ENCODE measurements at regions not wholly inside any gene's neighbourhood (a gene's known extent, or its start where the extent isn't known, plus 50 kb on each side); places are given as distances from the start of the nearest gene placed in this dataset.
"Not testable (repeated sequence)": the region's sequence is repeated elsewhere in the genome, so short reads cannot be mapped to it uniquely, and the experiment has no call there.

GRCh38 chr21:6363591-6363990 lies 4157.8 kb upstream of the TPTE start:
- H3K27me3 ChIP-seq (ENCODE audit: insufficient read depth, poor library complexity, severe bottlenecking); H3K27ac ChIP-seq (ENCODE audit: poor library complexity, severe bottlenecking); H3K9me3 ChIP-seq (ENCODE audit: severe bottlenecking); ATAC-seq (ENCODE audit: low read depth); H3K36me3 ChIP-seq (ENCODE audit: low read depth); DNase-seq (ENCODE audit: low spot score); H3K4me1 ChIP-seq (ENCODE audit: insufficient read depth, poor library complexity, severe bottlenecking); H3K4me3 ChIP-seq (ENCODE audit: severe bottlenecking): not testable (repeated sequence)

GRCh38 chr21:6368824-6369223 lies 4152.6 kb upstream of the TPTE start:
- ATAC-seq (ENCODE audit: low read depth); DNase-seq (ENCODE audit: low spot score); H3K9me3 ChIP-seq (ENCODE audit: severe bottlenecking); H3K4me3 ChIP-seq (ENCODE audit: severe bottlenecking); H3K27ac ChIP-seq (ENCODE audit: poor library complexity, severe bottlenecking); H3K27me3 ChIP-seq (ENCODE audit: insufficient read depth, poor library complexity, severe bottlenecking); H3K36me3 ChIP-seq (ENCODE audit: low read depth); H3K4me1 ChIP-seq (ENCODE audit: insufficient read depth, poor library complexity, severe bottlenecking): not testable (repeated sequence)

- ATAC-seq (ENCODE audit: low read depth); H3K27me3 ChIP-seq (ENCODE audit: insufficient read depth, poor library complexity, severe bottlenecking); H3K36me3 ChIP-seq (ENCODE audit: low read depth); H3K4me3 ChIP-seq (ENCODE audit: severe bottlenecking); H3K9me3 ChIP-seq (ENCODE audit: severe bottlenecking); H3K4me1 ChIP-seq (ENCODE audit: insufficient read depth, poor library complexity, severe bottlenecking); H3K27ac ChIP-seq (ENCODE audit: poor library complexity, severe bottlenecking); DNase-seq (ENCODE audit: low spot score): not testable (repeated sequence)
These were observed 4148.1 kb upstream of the TPTE start for GRCh38 chr21:6373253-6373652.

GRCh38 chr21:6374232-6374631 lies 4147.2 kb upstream of the TPTE start:
- H3K4me3 ChIP-seq (ENCODE audit: severe bottlenecking); H3K36me3 ChIP-seq (ENCODE audit: low read depth); H3K27ac ChIP-seq (ENCODE audit: poor library complexity, severe bottlenecking); ATAC-seq (ENCODE audit: low read depth); H3K4me1 ChIP-seq (ENCODE audit: insufficient read depth, poor library complexity, severe bottlenecking); H3K27me3 ChIP-seq (ENCODE audit: insufficient read depth, poor library complexity, severe bottlenecking); H3K9me3 ChIP-seq (ENCODE audit: severe bottlenecking): not testable (repeated sequence)
- peak; percentile 58 for DNase-seq (ENCODE audit: low spot score)

GRCh38 chr21:6374926-6375325 lies 4146.5 kb upstream of the TPTE start:
- H3K27me3 ChIP-seq (ENCODE audit: insufficient read depth, poor library complexity, severe bottlenecking); H3K36me3 ChIP-seq (ENCODE audit: low read depth); ATAC-seq (ENCODE audit: low read depth); H3K4me1 ChIP-seq (ENCODE audit: insufficient read depth, poor library complexity, severe bottlenecking); H3K27ac ChIP-seq (ENCODE audit: poor library complexity, severe bottlenecking); H3K4me3 ChIP-seq (ENCODE audit: severe bottlenecking); H3K9me3 ChIP-seq (ENCODE audit: severe bottlenecking): not testable (repeated sequence)
- DNase-seq (ENCODE audit: low spot score): peak; percentile 19

- not testable (repeated sequence) for H3K4me1 ChIP-seq (ENCODE audit: insufficient read depth, poor library complexity, severe bottlenecking); H3K27ac ChIP-seq (ENCODE audit: poor library complexity, severe bottlenecking); ATAC-seq (ENCODE audit: low read depth); H3K27me3 ChIP-seq (ENCODE audit: insufficient read depth, poor library complexity, severe bottlenecking); H3K9me3 ChIP-seq (ENCODE audit: severe bottlenecking); H3K4me3 ChIP-seq (ENCODE audit: severe bottlenecking); H3K36me3 ChIP-seq (ENCODE audit: low read depth)
- peak; percentile 4 for DNase-seq (ENCODE audit: low spot score)
These were observed 4145.6 kb upstream of the TPTE start for GRCh38 chr21:6375776-6376175.

GRCh38 chr21:6376321-6377070 lies 4144.9 kb upstream of the TPTE start:
- not testable (repeated sequence) for H3K4me3 ChIP-seq (ENCODE audit: severe bottlenecking); H3K36me3 ChIP-seq (ENCODE audit: low read depth); H3K4me1 ChIP-seq (ENCODE audit: insufficient read depth, poor library complexity, severe bottlenecking); H3K27me3 ChIP-seq (ENCODE audit: insufficient read depth, poor library complexity, severe bottlenecking); H3K27ac ChIP-seq (ENCODE audit: poor library complexity, severe bottlenecking); ATAC-seq (ENCODE audit: low read depth); H3K9me3 ChIP-seq (ENCODE audit: severe bottlenecking)
- peak; percentile 31 for DNase-seq (ENCODE audit: low spot score)
